SK-N-SH treated with all-trans-retinoic acid at 6 μM for 48 hours (cell line): ENCODE measurements at regions not wholly inside any gene's neighbourhood (a gene's known extent, or its start where the extent isn't known, plus 50 kb on each side); places are given as distances from the start of the nearest gene placed in this dataset.

Experiments used
- ARNTL ChIP-seq: fragments of 450-650 bp; formaldehyde crosslinking; IDR thresholded peaks from 2 replicates; pipeline ENCODE4 v1.5.0; 2020; ENCODE audit warnings: low read depth, mild to moderate bottlenecking, moderate library complexity, borderline replicate concordance
- CSRNP3 ChIP-seq: fragments of 250-450 bp; sonication (Bioruptor Pico); IDR thresholded peaks from 2 replicates; pipeline ENCODE4 v1.5.1; 2021; ENCODE audit warnings: mild to moderate bottlenecking, moderate library complexity
- ESRRG ChIP-seq: fragments of 250-450 bp; sonication (Bioruptor Pico); IDR thresholded peaks from 2 replicates; pipeline ENCODE4 v1.6.1; 2021; ENCODE audit warnings: mild to moderate bottlenecking
- OSR1 ChIP-seq: fragments of 250-450 bp; sonication (Bioruptor Pico); IDR thresholded peaks from 2 replicates; pipeline ENCODE4 v1.8.0; 2022; ENCODE audit warnings: moderate library complexity, mild to moderate bottlenecking, inconsistent platforms
- PATZ1 ChIP-seq: fragments of 250-450 bp; sonication (Bioruptor Pico); IDR thresholded peaks from 2 replicates; pipeline ENCODE4 v1.8.0; 2020; ENCODE audit warnings: mild to moderate bottlenecking, moderate library complexity, borderline replicate concordance
- TSHZ2 ChIP-seq: fragments of 250-450 bp; sonication (Bioruptor Pico); IDR thresholded peaks from 2 replicates; pipeline ENCODE4 v1.5.0; 2020; ENCODE audit warnings: mild to moderate bottlenecking, moderate library complexity
- ZFP30 ChIP-seq: fragments of 450-650 bp; formaldehyde crosslinking; IDR thresholded peaks from 2 replicates; pipeline ENCODE4 v1.5.0; 2022; ENCODE audit warnings: mild to moderate bottlenecking, moderate library complexity
- ZNF70 ChIP-seq: fragments of 450-650 bp; formaldehyde crosslinking; IDR thresholded peaks from 2 replicates; pipeline ENCODE4 v1.5.0; 2020; ENCODE audit warnings: mild to moderate bottlenecking, moderate library complexity

GRCh38 chr3:110799271-110799670 is 272.3 kb upstream of the NECTIN3 start:
- TF ChIP-seq PATZ1 (CRISPR knock-in tag) (no peak), ARNTL (CRISPR knock-in tag) (no peak), ESRRG (no peak), TSHZ2 (CRISPR knock-in tag) (no peak), ZFP30 (CRISPR knock-in tag) (no peak), CSRNP3 (CRISPR knock-in tag) (no peak), OSR1 (CRISPR knock-in tag) (no peak), ZNF70 (CRISPR knock-in tag) (no peak)
